ENCODE measurements at regions not wholly inside any gene's neighbourhood (a gene's known extent, or its start where the extent isn't known, plus 50 kb on each side); places are given as distances from the start of the nearest gene placed in this dataset.
A peak's percentile ranks its signal among the peaks of the same experiment; 100 is the strongest.

- Histone ChIP-seq H3K27ac (no peak overlapping the region), H3K27me3 (no peaks in the 10 kb centered on the region), H3K36me3 (no peaks in the 10 kb centered on the region), H3K4me1 (no peaks in the 10 kb centered on the region), H3K4me3 (no peak overlapping the region), H3K9me3 (peaks cover 7 to 12% of the 10 kb centered on the region in 2 donors)
- TF ChIP-seq POLR2A (IDR thresholded peaks at IDR 0.05) (no peak), POLR2AphosphoS5 (IDR thresholded peaks at IDR 0.05) (no peak)
- TF ChIP-seq, protein P1, sequence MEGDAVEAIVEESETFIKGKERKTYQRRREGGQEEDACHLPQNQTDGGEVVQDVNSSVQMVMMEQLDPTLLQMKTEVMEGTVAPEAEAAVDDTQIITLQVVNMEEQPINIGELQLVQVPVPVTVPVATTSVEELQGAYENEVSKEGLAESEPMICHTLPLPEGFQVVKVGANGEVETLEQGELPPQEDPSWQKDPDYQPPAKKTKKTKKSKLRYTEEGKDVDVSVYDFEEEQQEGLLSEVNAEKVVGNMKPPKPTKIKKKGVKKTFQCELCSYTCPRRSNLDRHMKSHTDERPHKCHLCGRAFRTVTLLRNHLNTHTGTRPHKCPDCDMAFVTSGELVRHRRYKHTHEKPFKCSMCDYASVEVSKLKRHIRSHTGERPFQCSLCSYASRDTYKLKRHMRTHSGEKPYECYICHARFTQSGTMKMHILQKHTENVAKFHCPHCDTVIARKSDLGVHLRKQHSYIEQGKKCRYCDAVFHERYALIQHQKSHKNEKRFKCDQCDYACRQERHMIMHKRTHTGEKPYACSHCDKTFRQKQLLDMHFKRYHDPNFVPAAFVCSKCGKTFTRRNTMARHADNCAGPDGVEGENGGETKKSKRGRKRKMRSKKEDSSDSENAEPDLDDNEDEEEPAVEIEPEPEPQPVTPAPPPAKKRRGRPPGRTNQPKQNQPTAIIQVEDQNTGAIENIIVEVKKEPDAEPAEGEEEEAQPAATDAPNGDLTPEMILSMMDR (IDR thresholded peaks at IDR 0.05): no peak
- intact Hi-C loops (cut with DNase I; ENCODE audit: low total_unique reads): no loop called here
- no peak for DNase-seq (ENCODE audit: low spot score in 2 of 2)
Observed at GRCh38 chr13:39884166-39884565, 228.7 kb downstream of the COG6 start.

- no peak overlapping the region for H3K27ac ChIP-seq
- H3K27me3 ChIP-seq: no peaks in the 10 kb centered on the region
- DNase-seq (ENCODE audit: low spot score in 2 of 2): no peak
- TF ChIP-seq POLR2AphosphoS5 (IDR thresholded peaks at IDR 0.05) (no peak), POLR2A (IDR thresholded peaks at IDR 0.05) (no peak)
- TF ChIP-seq, protein P1 (IDR thresholded peaks at IDR 0.05): no peak
- intact Hi-C loops (cut with DNase I; ENCODE audit: low total_unique reads): no loop called here
- no peaks in the 10 kb centered on the region for H3K36me3 ChIP-seq
- H3K4me3 ChIP-seq: no peak overlapping the region
- H3K9me3 ChIP-seq: peaks cover 7 to 12% of the 10 kb centered on the region in 2 donors
- H3K4me1 ChIP-seq: no peaks in the 10 kb centered on the region
Observed at GRCh38 chr13:39886336-39886735, 230.9 kb downstream of the COG6 start.

- no peaks in the 10 kb centered on the region for H3K4me1 ChIP-seq
- no peak overlapping the region for H3K27ac ChIP-seq
Observed at GRCh38 chr13:39887387-39887786, 231.9 kb downstream of the COG6 start.

DNA sequence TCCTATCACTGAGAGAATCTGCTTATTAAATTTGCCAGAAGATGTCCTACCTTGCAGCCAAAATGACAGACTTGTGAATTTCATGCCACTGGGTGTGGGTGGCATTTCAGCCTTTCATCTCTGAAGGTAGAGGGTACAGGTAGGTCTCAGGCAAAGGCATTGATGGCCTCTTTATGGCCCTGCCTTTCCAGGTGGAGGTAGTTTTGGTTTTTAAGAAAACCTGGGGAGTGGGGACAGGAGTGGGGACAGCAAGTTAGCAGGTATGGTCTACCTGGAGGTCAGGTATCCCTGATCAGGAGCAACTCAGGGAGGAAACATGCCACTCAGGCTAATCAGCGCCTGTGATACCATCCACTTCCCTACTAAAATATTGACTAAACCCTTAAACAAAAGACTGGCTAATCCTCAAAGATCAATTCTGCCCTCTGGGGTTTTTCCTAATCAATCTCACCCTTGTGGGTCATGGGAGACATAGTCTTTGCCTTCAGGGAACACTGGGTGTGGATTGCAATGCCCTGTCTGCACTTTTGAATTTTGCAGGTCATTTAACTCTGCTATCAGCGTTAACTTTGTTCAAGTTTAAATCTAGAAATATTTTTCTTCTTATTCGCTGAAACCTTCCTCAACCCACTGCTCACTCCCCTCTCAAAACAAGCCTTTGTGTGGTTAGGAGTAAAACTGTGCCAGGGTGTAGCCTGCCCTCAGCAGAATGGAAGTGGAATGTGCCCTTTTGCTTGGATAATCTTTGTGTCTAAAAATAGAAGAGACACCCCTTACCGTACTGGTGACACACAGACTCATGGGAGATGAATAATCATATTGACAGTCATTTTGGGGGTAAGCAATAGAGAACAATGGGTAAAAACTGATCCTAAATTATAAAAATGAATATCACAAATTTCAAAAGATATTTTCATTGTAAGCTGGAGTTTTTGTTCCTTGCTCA is 233.7 kb downstream of the COG6 start:
- Histone ChIP-seq H3K4me3 (no peak overlapping the region), H3K27me3 (no peaks in the 10 kb centered on the region), H3K4me1 (no peaks in the 10 kb centered on the region), H3K36me3 (no peaks in the 10 kb centered on the region), H3K27ac (peak overlapping the region in 1 of 2 donors; percentile 53), H3K9me3 (peaks cover 4 to 9% of the 10 kb centered on the region in 2 donors)
- no peak for DNase-seq (ENCODE audit: low spot score in 2 of 2)
- intact Hi-C loops (cut with DNase I; ENCODE audit: low total_unique reads): no loop called here
- TF ChIP-seq, protein P1 (IDR thresholded peaks at IDR 0.05): no peak
- TF ChIP-seq POLR2AphosphoS5 (IDR thresholded peaks at IDR 0.05): no peak

More at GRCh38 chr13:39887387-39887786, 231.9 kb downstream of the COG6 start:
- Histone ChIP-seq H3K27me3 (no peaks in the 10 kb centered on the region), H3K9me3 (peaks cover 7 to 12% of the 10 kb centered on the region in 2 donors), H3K36me3 (no peaks in the 10 kb centered on the region), H3K4me3 (no peak overlapping the region)
- intact Hi-C loops (cut with DNase I; ENCODE audit: low total_unique reads): no loop called here
- TF ChIP-seq, protein P1 (IDR thresholded peaks at IDR 0.05): no peak
- TF ChIP-seq POLR2A (IDR thresholded peaks at IDR 0.05) (no peak), POLR2AphosphoS5 (IDR thresholded peaks at IDR 0.05) (no peak)
- DNase-seq (ENCODE audit: low spot score in 2 of 2): no peak

DNA sequence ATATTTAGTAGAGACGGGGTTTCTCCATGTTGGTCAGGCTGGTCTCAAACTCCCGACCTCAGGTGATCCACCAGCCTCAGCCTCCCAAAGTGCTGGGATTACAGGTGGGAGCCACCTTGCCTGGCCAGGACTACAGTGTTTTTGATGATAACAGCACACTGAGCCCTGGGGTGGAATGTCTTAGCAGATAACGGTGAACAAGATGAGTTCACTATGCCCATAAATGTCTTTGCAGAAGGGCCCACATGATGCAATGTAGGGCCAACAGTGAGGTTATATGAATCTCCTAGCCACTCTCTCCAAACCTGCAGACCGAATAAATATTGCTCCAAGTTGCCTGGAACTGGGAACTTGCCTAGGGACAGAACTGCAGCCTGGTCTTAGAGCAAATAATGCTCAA is 235.1 kb downstream of the COG6 start:
- intact Hi-C loops (cut with DNase I; ENCODE audit: low total_unique reads): no loop called here
- TF ChIP-seq, protein P1 (IDR thresholded peaks at IDR 0.05): no peak
- TF ChIP-seq POLR2A (IDR thresholded peaks at IDR 0.05) (no peak), POLR2AphosphoS5 (IDR thresholded peaks at IDR 0.05) (no peak)
- Histone ChIP-seq H3K4me3 (no peak overlapping the region), H3K36me3 (no peaks in the 10 kb centered on the region), H3K27me3 (no peaks in the 10 kb centered on the region), H3K4me1 (no peaks in the 10 kb centered on the region), H3K27ac (peak overlapping the region in 1 of 2 donors; percentile 5), H3K9me3 (no peaks in the 10 kb centered on the region)
- DNase-seq (ENCODE audit: low spot score in 2 of 2): no peak

Data from breast epithelium (tissue), 4 donors.